Medulla oblongata (tissue), 1 donor: ENCODE measurements at regions not wholly inside any gene's neighbourhood (a gene's known extent, or its start where the extent isn't known, plus 50 kb on each side); places are given as distances from the start of the nearest gene placed in this dataset.

Experiments
- DNase-seq: peaks from one replicate; pipeline ENCODE4 v3.0.0-alpha.2; 2015; ENCODE audit errors: extremely low spot score

GRCh38 chr9:78599926-78600325, 303.0 kb downstream of the PSAT1 start:
- DNase-seq: no peak

- peak; percentile 56 for DNase-seq
These were observed 305.1 kb downstream of the PSAT1 start for GRCh38 chr9:78601957-78602565.

DNA sequence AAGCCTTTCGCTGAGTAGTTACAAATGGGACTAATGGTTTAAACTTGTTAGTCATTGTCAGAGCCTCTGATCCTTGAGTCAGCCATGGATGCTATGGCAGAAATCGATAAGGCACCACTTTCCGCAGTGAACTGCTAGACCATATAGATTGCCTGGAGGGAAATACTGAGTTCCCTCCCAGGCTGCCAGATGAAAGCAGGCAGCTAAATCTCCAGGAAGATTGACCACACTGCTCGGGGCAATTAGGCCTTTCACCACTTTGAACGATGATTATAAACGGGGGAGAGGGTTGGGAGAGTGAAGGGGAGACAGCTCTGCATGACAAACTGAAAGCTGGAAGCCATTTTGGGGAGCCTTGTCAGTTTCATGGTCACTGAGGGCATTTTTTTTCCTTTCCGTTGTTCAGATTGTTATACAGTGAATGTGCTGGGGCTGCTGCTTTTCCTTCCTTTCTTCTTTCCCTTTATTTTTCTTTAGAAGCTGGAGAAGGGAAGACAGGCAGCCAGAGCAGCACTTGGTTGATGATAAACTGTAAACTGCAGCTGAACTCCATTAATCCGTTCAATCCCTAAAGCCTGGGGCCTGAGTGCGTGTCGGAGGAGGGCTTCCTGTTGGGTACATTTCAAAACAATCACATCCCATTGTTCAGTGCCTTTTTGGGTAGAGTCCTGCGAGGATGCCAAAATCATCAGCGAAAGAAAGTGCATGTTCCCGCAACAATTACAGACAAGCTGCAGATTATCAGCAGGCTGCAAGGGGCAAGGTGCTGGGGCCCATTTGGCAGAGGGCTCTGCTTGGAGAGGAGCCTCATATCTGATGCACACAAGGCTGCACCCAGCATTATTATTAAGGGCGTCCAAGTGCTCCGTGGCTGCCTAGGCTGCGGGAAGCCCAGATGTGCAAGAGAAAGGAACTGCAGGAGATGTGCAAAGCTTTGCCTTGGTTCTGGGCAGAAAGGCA, 308.4 kb downstream of the PSAT1 start:
- DNase-seq: no peak

GRCh38 chr9:78606001-78606379, 309.1 kb downstream of the PSAT1 start:
- DNase-seq: no peak

DNA sequence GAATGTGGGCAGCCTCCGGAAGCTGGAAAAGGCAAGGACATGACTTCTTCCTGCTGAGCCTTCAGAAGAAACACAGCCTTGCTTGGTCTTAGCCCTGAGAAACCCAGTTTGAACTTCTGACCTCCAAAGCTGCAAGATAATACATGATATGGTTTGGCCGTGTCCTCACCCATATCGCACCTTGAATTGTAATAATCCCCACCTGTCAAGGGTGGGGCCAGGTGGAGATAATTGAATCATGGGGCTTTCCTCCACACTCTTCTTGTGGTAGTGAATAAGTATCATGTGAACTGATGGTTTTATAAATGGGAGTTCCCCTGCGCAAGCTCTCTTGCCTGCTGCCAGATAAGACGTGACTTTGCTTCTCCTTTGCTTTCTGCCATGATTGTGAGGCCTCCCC, 310.9 kb downstream of the PSAT1 start:
- DNase-seq: no peak

- DNase-seq: no peak
These were observed 312.5 kb downstream of the PSAT1 start for GRCh38 chr9:78609450-78609849.

- DNase-seq: no peak
These were observed 315.2 kb downstream of the PSAT1 start for GRCh38 chr9:78612091-78612490.

- DNase-seq: no peak
These were observed 316.1 kb downstream of the PSAT1 start for GRCh38 chr9:78613006-78613405.

- no peak for DNase-seq
These were observed 318.0 kb downstream of the PSAT1 start for GRCh38 chr9:78614892-78615291.

DNA sequence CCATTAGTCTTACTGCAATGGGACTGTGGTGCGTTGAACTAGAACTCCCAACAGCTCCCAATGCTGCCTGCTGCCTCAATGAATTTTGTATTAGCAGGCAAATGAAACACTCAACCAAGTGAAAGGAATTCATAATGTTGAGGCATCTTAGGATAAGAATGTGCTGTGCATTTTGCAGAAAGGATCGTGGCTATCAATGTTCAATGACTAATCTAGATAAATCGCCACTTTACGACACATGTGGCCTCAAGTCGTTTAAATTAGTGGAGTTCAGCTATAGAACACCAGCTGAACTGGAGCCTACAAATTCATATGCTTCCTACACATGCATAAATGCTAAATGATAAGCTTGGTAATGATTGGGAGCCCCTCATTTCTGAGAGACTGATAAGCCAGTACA, 318.4 kb downstream of the PSAT1 start:
- DNase-seq: no peak

DNA sequence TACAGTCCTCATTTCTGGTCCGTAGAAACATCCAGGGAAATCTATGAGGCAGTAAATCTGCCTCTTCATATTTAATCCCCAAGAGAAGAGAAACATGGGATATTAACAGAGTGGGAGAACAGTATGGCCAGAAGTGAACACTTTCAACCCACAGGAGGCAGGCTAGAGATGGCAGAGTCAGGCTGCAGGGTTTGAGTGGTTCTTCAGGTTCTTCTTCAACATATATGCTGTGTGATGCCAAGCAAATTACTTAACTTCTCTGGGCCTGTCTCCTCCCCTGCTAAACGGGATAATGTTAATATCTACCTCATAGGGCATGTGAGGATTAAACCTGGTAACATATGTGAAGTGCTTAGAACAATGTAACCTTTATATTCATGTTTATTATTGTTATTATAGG, 321.8 kb downstream of the PSAT1 start:
- no peak for DNase-seq

GRCh38 chr9:78620303-78620702, 323.4 kb downstream of the PSAT1 start:
- no peak for DNase-seq

DNA sequence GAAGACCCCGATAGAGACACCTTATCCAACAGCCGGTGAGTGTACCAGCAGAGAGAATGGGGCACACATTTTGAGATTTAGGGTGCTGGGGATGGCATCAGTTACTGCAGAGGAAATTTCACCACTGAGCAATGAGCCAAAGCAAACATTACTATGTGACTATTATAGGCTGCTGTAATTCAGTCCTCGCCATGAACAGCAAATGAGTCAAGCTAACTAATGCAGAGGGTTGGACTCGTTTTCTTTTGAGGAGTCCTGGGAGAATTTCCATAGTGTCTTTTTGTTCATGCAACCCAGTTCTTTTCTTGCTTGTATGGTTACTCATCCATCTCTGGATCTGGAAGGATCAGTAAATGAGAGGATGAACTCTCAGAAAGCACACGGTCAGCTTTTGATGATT, 323.8 kb downstream of the PSAT1 start:
- DNase-seq: no peak

GRCh38 chr9:78622126-78622525, 325.2 kb downstream of the PSAT1 start:
- DNase-seq: no peak

DNA sequence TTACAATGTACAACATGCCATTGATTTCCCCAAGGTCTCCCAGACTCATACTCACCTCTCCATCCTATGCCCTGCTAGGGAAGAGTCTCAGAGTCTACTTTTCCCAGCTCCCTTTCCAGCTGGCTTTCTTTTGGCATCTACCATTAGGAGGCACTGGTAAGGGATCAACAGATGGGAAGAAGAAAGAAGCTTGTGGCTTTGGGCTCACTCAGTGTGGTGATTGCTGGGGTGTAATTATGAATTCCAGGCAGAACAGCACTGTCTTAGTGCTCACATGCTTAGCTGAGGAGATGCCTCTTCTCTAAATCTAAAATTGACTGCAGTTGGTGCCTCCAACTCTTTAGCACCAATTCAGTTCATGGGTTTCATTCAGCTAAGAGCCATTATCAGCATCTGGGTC, 330.0 kb downstream of the PSAT1 start:
- DNase-seq: no peak

GRCh38 chr9:78630966-78631365, 334.0 kb downstream of the PSAT1 start:
- no peak for DNase-seq

DNA sequence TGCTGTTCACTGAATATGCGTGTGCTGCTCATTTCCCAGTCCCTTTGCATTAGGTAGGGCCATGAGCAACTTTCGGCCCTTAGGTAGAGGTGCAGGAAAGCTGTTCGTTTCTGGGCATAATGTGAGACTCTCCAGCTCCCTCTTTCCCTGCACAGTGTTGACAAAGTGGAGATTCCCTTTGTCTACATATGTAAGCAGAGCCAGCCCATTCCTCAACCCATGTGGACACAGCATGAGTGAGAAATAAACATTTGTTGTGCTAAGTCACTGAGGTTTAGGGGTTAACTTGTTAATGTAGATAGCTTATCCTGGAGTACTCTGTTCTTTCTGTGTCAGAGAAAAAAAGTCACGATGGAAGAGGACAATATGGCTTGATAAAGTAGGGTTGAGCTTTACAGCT, 343.8 kb downstream of the PSAT1 start:
- no peak for DNase-seq

GRCh38 chr9:78644359-78644758, 347.4 kb downstream of the PSAT1 start:
- no peak for DNase-seq

DNA sequence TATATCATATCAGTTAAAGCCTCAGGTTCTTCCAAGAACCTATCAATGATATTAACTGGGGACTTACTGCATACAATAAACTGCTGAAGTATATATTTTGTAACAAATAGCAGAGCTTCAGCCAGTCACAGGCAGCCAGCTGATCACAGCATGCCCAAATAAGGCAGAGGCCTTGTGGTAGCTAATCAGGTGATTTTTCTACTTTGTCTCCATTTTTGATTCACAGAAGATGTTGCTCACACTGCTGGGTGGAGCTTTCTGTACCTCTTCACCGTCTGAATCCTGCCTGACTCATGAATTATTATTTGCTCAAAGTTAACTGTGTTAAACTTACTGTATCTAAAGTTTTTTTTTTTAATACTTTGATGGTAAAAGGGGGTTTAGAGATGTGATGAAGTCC, 357.4 kb downstream of the PSAT1 start:
- no peak for DNase-seq

- peak; percentile 12 for DNase-seq
These were observed 366.4 kb downstream of the PSAT1 start for GRCh38 chr9:78663369-78663768.

GRCh38 chr9:78664370-78664769, 367.4 kb downstream of the PSAT1 start:
- no peak for DNase-seq

- DNase-seq: no peak
These were observed 370.0 kb downstream of the PSAT1 start for GRCh38 chr9:78666818-78667414.
